ENCODE measurements at regions not wholly inside any gene's neighbourhood (a gene's known extent, or its start where the extent isn't known, plus 50 kb on each side); places are given as distances from the start of the nearest gene placed in this dataset.
"Not testable (repeated sequence)": the region's sequence is repeated elsewhere in the genome, so short reads cannot be mapped to it uniquely, and the experiment has no call there.

- DNase-seq: no peak
These were observed 286.4 kb downstream of the PRDM5 start for GRCh38 chr4:120636120-120636630.

- DNase-seq: no peak
These were observed 288.7 kb downstream of the PRDM5 start for GRCh38 chr4:120633810-120634209.

- DNase-seq: no peak
These were observed 292.1 kb downstream of the PRDM5 start for GRCh38 chr4:120630427-120630826.

- no peak for DNase-seq
These were observed 292.9 kb downstream of the PRDM5 start for GRCh38 chr4:120629546-120630108.

GRCh38 chr4:120622601-120623000 lies 299.9 kb downstream of the PRDM5 start:
- DNase-seq: no peak

- DNase-seq: no peak
These were observed 305.4 kb downstream of the PRDM5 start for GRCh38 chr4:120617171-120617570.

GRCh38 chr4:120616041-120616440 lies 306.5 kb downstream of the PRDM5 start:
- DNase-seq: no peak

GRCh38 chr4:120613778-120614177 lies 308.7 kb downstream of the PRDM5 start:
- DNase-seq: no peak

GRCh38 chr4:120611092-120611491 lies 311.4 kb downstream of the PRDM5 start:
- DNase-seq: no peak

- no peak for DNase-seq
These were observed 331.5 kb downstream of the PRDM5 start for GRCh38 chr4:120591038-120591437.

- no peak for DNase-seq
These were observed 332.7 kb downstream of the PRDM5 start for GRCh38 chr4:120589787-120590186.

GRCh38 chr4:120568731-120569130 lies 353.8 kb downstream of the PRDM5 start:
- DNase-seq: no peak

GRCh38 chr4:120561648-120562047 lies 360.9 kb downstream of the PRDM5 start:
- DNase-seq: no peak

GRCh38 chr4:120557372-120557771 lies 365.2 kb downstream of the PRDM5 start:
- no peak for DNase-seq

- DNase-seq: no peak
These were observed 367.5 kb downstream of the PRDM5 start for GRCh38 chr4:120555058-120555457.

GRCh38 chr4:120554086-120554485 lies 368.4 kb downstream of the PRDM5 start:
- DNase-seq: no peak

- DNase-seq: not testable (repeated sequence)
These were observed 371.8 kb downstream of the PRDM5 start for GRCh38 chr4:120550624-120551220.

- DNase-seq: no peak
These were observed 373.4 kb downstream of the PRDM5 start for GRCh38 chr4:120549011-120549570.

GRCh38 chr4:120545391-120545790 lies 377.1 kb downstream of the PRDM5 start:
- DNase-seq: no peak

GRCh38 chr4:120544838-120545237 lies 377.7 kb downstream of the PRDM5 start:
- no peak for DNase-seq

- no peak for DNase-seq
These were observed 381.9 kb downstream of the PRDM5 start for GRCh38 chr4:120540625-120541024.

GRCh38 chr4:120536884-120537283 lies 385.6 kb downstream of the PRDM5 start:
- DNase-seq: no peak

- DNase-seq: no peak
These were observed 394.1 kb downstream of the PRDM5 start for GRCh38 chr4:120528428-120528827.

- no peak for DNase-seq
These were observed 396.5 kb downstream of the PRDM5 start for GRCh38 chr4:120526033-120526432.

- no peak for DNase-seq
These were observed 397.4 kb downstream of the PRDM5 start for GRCh38 chr4:120525106-120525505.
